Loucy (cell line): ENCODE measurements at regions not wholly inside any gene's neighbourhood (a gene's known extent, or its start where the extent isn't known, plus 50 kb on each side); places are given as distances from the start of the nearest gene placed in this dataset.

Experiments
- H2AFZ ChIP-seq: fragments of 200-600 bp; sonication (generic); 2 replicates; pipeline ENCODE4 v1.6.0; 2016; ENCODE audit warnings: antibody characterized with exemption, mild to moderate bottlenecking, low read length, moderate library complexity
- H3F3A ChIP-seq: fragments of 200-600 bp; 2 replicates; pipeline ENCODE4 v1.6.0; 2016; ENCODE audit warnings: antibody characterized with exemption, low read depth, mild to moderate bottlenecking
- H3K27me3 ChIP-seq: fragments of 200-600 bp; sonication (generic); 2 replicates; pipeline ENCODE4 v1.6.1; 2014; ENCODE audit warnings: low read length, mild to moderate bottlenecking; ENCODE audit not compliant: insufficient read depth, poor library complexity, severe bottlenecking
- H3K36me3 ChIP-seq: fragments of 200-600 bp; sonication (generic); 2 replicates; pipeline ENCODE4 v1.6.1; 2016; ENCODE audit warnings: low read length; ENCODE audit not compliant: insufficient read depth
- H3K4me1 ChIP-seq: fragments of 200-600 bp; sonication (generic); 2 replicates; pipeline ENCODE4 v1.5.1; 2014; ENCODE audit warnings: low read length, mild to moderate bottlenecking; ENCODE audit not compliant: insufficient read depth, poor library complexity, severe bottlenecking
- H3K4me2 ChIP-seq: fragments of 200-600 bp; sonication (generic); 2 replicates; pipeline ENCODE4 v1.6.0; 2014; ENCODE audit warnings: antibody characterized with exemption, low read length, low read depth, mild to moderate bottlenecking; ENCODE audit not compliant: poor library complexity, severe bottlenecking
- H3K4me3 ChIP-seq: fragments of 200-600 bp; sonication (generic); 2 replicates; pipeline ENCODE4 v1.5.1; 2014; ENCODE audit warnings: low read length, mild to moderate bottlenecking, mixed read lengths; ENCODE audit not compliant: poor library complexity, severe bottlenecking
- H3K79me2 ChIP-seq: fragments of 200-600 bp; sonication (generic); 2 replicates; pipeline ENCODE4 v1.6.1; 2014; ENCODE audit warnings: low read length; ENCODE audit not compliant: insufficient read depth
- H3K9ac ChIP-seq: fragments of 200-600 bp; sonication (generic); 2 replicates; pipeline ENCODE4 v1.6.0; 2014; ENCODE audit warnings: mild to moderate bottlenecking, low read depth, low read length, moderate library complexity; ENCODE audit not compliant: poor library complexity, severe bottlenecking
- H3K9me2 ChIP-seq: fragments of 200-600 bp; sonication (generic); replicated peaks from 2 replicates; pipeline ENCODE4 v1.6.1; 2016; ENCODE audit warnings: low read depth, low read length, mixed read lengths
- H3K9me3 ChIP-seq: fragments of 200-600 bp; sonication (generic); 2 replicates; pipeline ENCODE4 v1.6.1; 2014; ENCODE audit warnings: mild to moderate bottlenecking, antibody characterized with exemption, low read length, low read depth; ENCODE audit not compliant: insufficient read depth
- H4K20me1 ChIP-seq: fragments of 200-600 bp; sonication (generic); 2 replicates; pipeline ENCODE4 v1.6.0; 2014; ENCODE audit warnings: antibody characterized with exemption, low read length, mild to moderate bottlenecking; ENCODE audit not compliant: insufficient read depth, poor library complexity, severe bottlenecking
- EZH2phosphoT487 ChIP-seq: fragments of 200-600 bp; IDR thresholded peaks from 2 replicates; pipeline ENCODE4 v1.6.1; 2018; ENCODE audit warnings: antibody characterized with exemption, mild to moderate bottlenecking, moderate library complexity, borderline replicate concordance
- TF ChIP-seq, protein P1 (sequence below): fragments of 200-600 bp; sonication (generic); conservative IDR thresholded peaks from 2 replicates; pipeline ENCODE4 v1.5.1; 2014; ENCODE audit warnings: mild to moderate bottlenecking, antibody characterized with exemption, low read length

- TF ChIP-seq, protein P1, sequence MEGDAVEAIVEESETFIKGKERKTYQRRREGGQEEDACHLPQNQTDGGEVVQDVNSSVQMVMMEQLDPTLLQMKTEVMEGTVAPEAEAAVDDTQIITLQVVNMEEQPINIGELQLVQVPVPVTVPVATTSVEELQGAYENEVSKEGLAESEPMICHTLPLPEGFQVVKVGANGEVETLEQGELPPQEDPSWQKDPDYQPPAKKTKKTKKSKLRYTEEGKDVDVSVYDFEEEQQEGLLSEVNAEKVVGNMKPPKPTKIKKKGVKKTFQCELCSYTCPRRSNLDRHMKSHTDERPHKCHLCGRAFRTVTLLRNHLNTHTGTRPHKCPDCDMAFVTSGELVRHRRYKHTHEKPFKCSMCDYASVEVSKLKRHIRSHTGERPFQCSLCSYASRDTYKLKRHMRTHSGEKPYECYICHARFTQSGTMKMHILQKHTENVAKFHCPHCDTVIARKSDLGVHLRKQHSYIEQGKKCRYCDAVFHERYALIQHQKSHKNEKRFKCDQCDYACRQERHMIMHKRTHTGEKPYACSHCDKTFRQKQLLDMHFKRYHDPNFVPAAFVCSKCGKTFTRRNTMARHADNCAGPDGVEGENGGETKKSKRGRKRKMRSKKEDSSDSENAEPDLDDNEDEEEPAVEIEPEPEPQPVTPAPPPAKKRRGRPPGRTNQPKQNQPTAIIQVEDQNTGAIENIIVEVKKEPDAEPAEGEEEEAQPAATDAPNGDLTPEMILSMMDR = no peak
- no peak for TF ChIP-seq EZH2phosphoT487
- no peak overlapping the region for H3K4me3 ChIP-seq
- no peaks in the 10 kb centered on the region for H3F3A ChIP-seq
- no peaks in the 10 kb centered on the region for H4K20me1 ChIP-seq
- H3K79me2 ChIP-seq = no peaks in the 10 kb centered on the region
- peaks cover 17% of the 10 kb centered on the region for H3K4me1 ChIP-seq
- H3K27me3 ChIP-seq = no peaks in the 10 kb centered on the region
- no peaks in the 10 kb centered on the region for H3K9me2 ChIP-seq
- H3K36me3 ChIP-seq = no peaks in the 10 kb centered on the region
- no peak overlapping the region for H3K9ac ChIP-seq
- H3K9me3 ChIP-seq = no peaks in the 10 kb centered on the region
- H3K4me2 ChIP-seq = no peak overlapping the region
- H2AFZ ChIP-seq = no peak overlapping the region
These were observed 69.9 kb upstream of the CLDN5 start for GRCh38 chr22:19593991-19594569.

GRCh38 chr22:19595532-19595931 lies 71.3 kb upstream of the CLDN5 start:
- Histone ChIP-seq H3K9me2 (no peaks in the 10 kb centered on the region), H3K79me2 (no peaks in the 10 kb centered on the region), H3K9me3 (no peaks in the 10 kb centered on the region), H3K36me3 (no peaks in the 10 kb centered on the region), H3K27me3 (no peaks in the 10 kb centered on the region), H3F3A (no peaks in the 10 kb centered on the region), H3K4me3 (no peak overlapping the region), H3K4me2 (no peak overlapping the region), H3K9ac (no peak overlapping the region), H3K4me1 (peaks cover 17% of the 10 kb centered on the region), H2AFZ (no peak overlapping the region), H4K20me1 (no peaks in the 10 kb centered on the region)
- no peak for TF ChIP-seq EZH2phosphoT487
- TF ChIP-seq, protein P1 = no peak

GRCh38 chr22:19596680-19597398 lies 72.6 kb upstream of the CLDN5 start:
- H3K79me2 ChIP-seq = no peaks in the 10 kb centered on the region
- no peaks in the 10 kb centered on the region for H4K20me1 ChIP-seq
- no peak overlapping the region for H2AFZ ChIP-seq
- TF ChIP-seq, protein P1 = no peak
- no peak for TF ChIP-seq EZH2phosphoT487
- H3K4me3 ChIP-seq = no peak overlapping the region
- H3K27me3 ChIP-seq = no peaks in the 10 kb centered on the region
- peak overlapping the region; percentile 3 for H3K4me2 ChIP-seq
- H3K9ac ChIP-seq = no peak overlapping the region
- H3K4me1 ChIP-seq = peaks cover 17% of the 10 kb centered on the region
- H3F3A ChIP-seq = no peaks in the 10 kb centered on the region
- no peaks in the 10 kb centered on the region for H3K36me3 ChIP-seq
- no peaks in the 10 kb centered on the region for H3K9me3 ChIP-seq
- H3K9me2 ChIP-seq = no peaks in the 10 kb centered on the region
